ENCODE measurements at regions not wholly inside any gene's neighbourhood (a gene's known extent, or its start where the extent isn't known, plus 50 kb on each side); places are given as distances from the start of the nearest gene placed in this dataset.
A peak's percentile ranks its signal among the peaks of the same experiment; 100 is the strongest.

DNA sequence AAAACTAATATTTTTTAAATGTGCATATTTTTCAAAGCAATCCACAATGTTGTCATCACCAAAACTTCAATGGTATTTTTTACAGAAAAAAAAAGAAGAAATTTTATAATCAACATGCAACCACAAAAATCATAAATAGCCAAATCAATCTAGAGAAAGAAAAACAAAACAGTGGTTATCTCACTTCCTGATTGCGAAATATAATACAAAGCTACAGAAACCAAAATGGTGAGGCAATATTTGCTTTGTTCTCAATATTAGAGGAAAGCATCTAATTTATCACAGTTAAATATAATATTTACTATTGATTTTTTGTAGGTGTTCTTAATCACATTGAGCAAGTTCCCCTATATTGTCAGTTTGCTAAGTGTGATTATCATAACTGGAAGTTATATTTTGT lies 720.7 kb upstream of the ADGRB3 start (continued):
- TF ChIP-seq, protein P1, sequence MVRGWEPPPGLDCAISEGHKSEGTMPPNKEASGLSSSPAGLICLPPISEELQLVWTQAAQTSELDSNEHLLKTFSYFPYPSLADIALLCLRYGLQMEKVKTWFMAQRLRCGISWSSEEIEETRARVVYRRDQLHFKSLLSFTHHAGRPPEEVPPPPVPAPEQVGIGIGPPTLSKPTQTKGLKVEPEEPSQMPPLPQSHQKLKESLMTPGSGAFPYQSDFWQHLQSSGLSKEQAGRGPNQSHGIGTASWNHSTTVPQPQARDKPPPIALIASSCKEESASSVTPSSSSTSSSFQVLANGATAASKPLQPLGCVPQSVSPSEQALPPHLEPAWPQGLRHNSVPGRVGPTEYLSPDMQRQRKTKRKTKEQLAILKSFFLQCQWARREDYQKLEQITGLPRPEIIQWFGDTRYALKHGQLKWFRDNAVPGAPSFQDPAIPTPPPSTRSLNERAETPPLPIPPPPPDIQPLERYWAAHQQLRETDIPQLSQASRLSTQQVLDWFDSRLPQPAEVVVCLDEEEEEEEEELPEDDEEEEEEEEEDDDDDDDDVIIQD (CRISPR knock-in tag; IDR thresholded peaks at IDR 0.05), result no peak
- TF ChIP-seq EGR1 (conservative IDR thresholded peaks at IDR 0.05) (no peak), ZNF644 (tag; IDR thresholded peaks at IDR 0.05; ENCODE audit: low read depth) (no peak), ELF1 (tag; IDR thresholded peaks at IDR 0.05) (no peak), ZBTB33 (CRISPR knock-in tag; IDR thresholded peaks at IDR 0.05) (no peak), NFIC (IDR thresholded peaks at IDR 0.05) (no peak), RAD21 (CRISPR knock-in tag; conservative IDR thresholded peaks at IDR 0.05 in 1 of 2, IDR thresholded peaks at IDR 0.05 in 1 of 2) (no peak), THRA (IDR thresholded peaks at IDR 0.05) (no peak), USF1 (CRISPR knock-in tag; IDR thresholded peaks at IDR 0.05) (no peak), ZNF197 (CRISPR knock-in tag; IDR thresholded peaks at IDR 0.05; ENCODE audit: low read depth) (no peak), HCFC1 (IDR thresholded peaks at IDR 0.05; ENCODE audit: low read depth, low read length) (no peak), ZNF316 (IDR thresholded peaks at IDR 0.05) (no peak), GATAD2B (IDR thresholded peaks at IDR 0.05; ENCODE audit: borderline replicate concordance) (no peak), ZNF12 (CRISPR knock-in tag; IDR thresholded peaks at IDR 0.05) (no peak), HDAC2 (IDR thresholded peaks at IDR 0.05) (no peak), TEAD1 (CRISPR knock-in tag; IDR thresholded peaks at IDR 0.05) (no peak), ETV1 (tag; conservative IDR thresholded peaks at IDR 0.05; ENCODE audit: low read depth) (peak; percentile 63), HES1 (IDR thresholded peaks at IDR 0.05; ENCODE audit: low read depth) (no peak), RUNX1 (IDR thresholded peaks at IDR 0.05; ENCODE audit: low read depth) (no peak)
- TF ChIP-seq, protein P2, sequence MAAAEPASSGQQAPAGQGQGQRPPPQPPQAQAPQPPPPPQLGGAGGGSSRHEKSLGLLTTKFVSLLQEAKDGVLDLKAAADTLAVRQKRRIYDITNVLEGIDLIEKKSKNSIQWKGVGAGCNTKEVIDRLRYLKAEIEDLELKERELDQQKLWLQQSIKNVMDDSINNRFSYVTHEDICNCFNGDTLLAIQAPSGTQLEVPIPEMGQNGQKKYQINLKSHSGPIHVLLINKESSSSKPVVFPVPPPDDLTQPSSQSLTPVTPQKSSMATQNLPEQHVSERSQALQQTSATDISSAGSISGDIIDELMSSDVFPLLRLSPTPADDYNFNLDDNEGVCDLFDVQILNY (CRISPR knock-in tag; IDR thresholded peaks at IDR 0.05), result no peak
- TF ChIP-seq, protein P3, sequence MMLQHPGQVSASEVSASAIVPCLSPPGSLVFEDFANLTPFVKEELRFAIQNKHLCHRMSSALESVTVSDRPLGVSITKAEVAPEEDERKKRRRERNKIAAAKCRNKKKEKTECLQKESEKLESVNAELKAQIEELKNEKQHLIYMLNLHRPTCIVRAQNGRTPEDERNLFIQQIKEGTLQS (IDR thresholded peaks at IDR 0.05), result peak; percentile 20; the same call in 1 of the 2 replicates
- TF ChIP-seq, protein P3 (CRISPR knock-in tag; conservative IDR thresholded peaks at IDR 0.05), result no peak

All from K562 (cell line).